ENCODE measurements at regions not wholly inside any gene's neighbourhood (a gene's known extent, or its start where the extent isn't known, plus 50 kb on each side); places are given as distances from the start of the nearest gene placed in this dataset.

GRCh38 chr7:38021892-38022291 is 101.5 kb downstream of the EPDR1 start:
- TF ChIP-seq EZH2 (IDR thresholded peaks at IDR 0.05) (no peak), CTCF (IDR thresholded peaks at IDR 0.05) (no peak)

Measured in neural progenitor cell (in vitro differentiated cells).